ENCODE measurements at regions not wholly inside any gene's neighbourhood (a gene's known extent, or its start where the extent isn't known, plus 50 kb on each side); places are given as distances from the start of the nearest gene placed in this dataset.

GRCh38 chr3:34301313-34301712 is 502.9 kb downstream of the PDCD6IP start:
- DNase-seq (ENCODE audit: low read depth, low spot score) (no peak), ATAC-seq (no peak)
- in situ Hi-C loops (cut with HindIII; ENCODE audit: low pct_unique_long_range_greater_than_20kb, low sequenced_read_pairs) (no loop called here), intact Hi-C loops (cut with micrococcal nuclease; ENCODE audit: unreplicated experiment) (no loop called here)
- CTCF ChIA-PET: no interaction called here
- H3K4me1 ChIP-seq (ENCODE audit: control insufficient read depth, insufficient read depth, low read length): no peaks in the 10 kb centered on the region
- no peak overlapping the region for H3K4me3 ChIP-seq (ENCODE audit: low read depth in 2 of 2, low read length in 2 of 2)
- H3K36me3 ChIP-seq (ENCODE audit: control insufficient read depth, insufficient read depth, low read length): no peaks in the 10 kb centered on the region
- H3K27ac ChIP-seq (ENCODE audit: low read length): no peak overlapping the region
- H3K27me3 ChIP-seq (ENCODE audit: control insufficient read depth, insufficient read depth, low read length): no peaks in the 10 kb centered on the region
- BruUV-seq (replicated peaks): no TSS peak
- POLR2A ChIA-PET: no interaction called here
- TF ChIP-seq REST (IDR thresholded peaks at IDR 0.05; ENCODE audit: insufficient read depth in 1 of 2, low read depth in 2 of 2, low read length in 1 of 2) (no peak), CTCF (IDR thresholded peaks at IDR 0.05) (no peak), TCF7L2 (IDR thresholded peaks at IDR 0.05; ENCODE audit: low read depth, low read length) (no peak), POLR2AphosphoS5 (IDR thresholded peaks at IDR 0.05; ENCODE audit: low read depth, low read length) (no peak), SIN3A (IDR thresholded peaks at IDR 0.05; ENCODE audit: borderline replicate concordance, insufficient read depth, low read depth, low read length) (no peak)
- no peaks in the 10 kb centered on the region for H3K9me3 ChIP-seq (ENCODE audit: control insufficient read depth, insufficient read depth, low read depth, low read length)

GRCh38 chr3:34305266-34305665 is 506.8 kb downstream of the PDCD6IP start:
- Histone ChIP-seq H3K36me3 (ENCODE audit: control insufficient read depth, insufficient read depth, low read length) (no peaks in the 10 kb centered on the region), H3K9me3 (ENCODE audit: control insufficient read depth, insufficient read depth, low read depth, low read length) (no peaks in the 10 kb centered on the region), H3K27me3 (ENCODE audit: control insufficient read depth, insufficient read depth, low read length) (no peaks in the 10 kb centered on the region), H3K27ac (ENCODE audit: low read length) (no peak overlapping the region), H3K4me1 (ENCODE audit: control insufficient read depth, insufficient read depth, low read length) (no peaks in the 10 kb centered on the region), H3K4me3 (ENCODE audit: low read depth in 2 of 2, low read length in 2 of 2) (no peak overlapping the region)
- in situ Hi-C loops (cut with HindIII; ENCODE audit: low pct_unique_long_range_greater_than_20kb, low sequenced_read_pairs): no loop called here
- ChIA-PET POLR2A (no interaction called here), CTCF (no interaction called here)
- TF ChIP-seq TCF7L2 (IDR thresholded peaks at IDR 0.05; ENCODE audit: low read depth, low read length): no peak
- no peak for TF ChIP-seq SIN3A (IDR thresholded peaks at IDR 0.05; ENCODE audit: borderline replicate concordance, insufficient read depth, low read depth, low read length)
- TF ChIP-seq POLR2AphosphoS5 (IDR thresholded peaks at IDR 0.05; ENCODE audit: low read depth, low read length): no peak
- no peak for TF ChIP-seq REST (IDR thresholded peaks at IDR 0.05; ENCODE audit: insufficient read depth in 1 of 2, low read depth in 2 of 2, low read length in 1 of 2)
- TF ChIP-seq CTCF (IDR thresholded peaks at IDR 0.05): no peak
- no TSS peak for BruUV-seq (replicated peaks)
- DNase-seq (ENCODE audit: low read depth, low spot score) (no peak), ATAC-seq (no peak)
- intact Hi-C loops (cut with micrococcal nuclease; ENCODE audit: unreplicated experiment): no loop called here
